Skeletal muscle cell (primary cell): ENCODE measurements at regions not wholly inside any gene's neighbourhood (a gene's known extent, or its start where the extent isn't known, plus 50 kb on each side); places are given as distances from the start of the nearest gene placed in this dataset.
"Not testable (repeated sequence)": the region's sequence is repeated elsewhere in the genome, so short reads cannot be mapped to it uniquely, and the experiment has no call there.

ENCODE experiments used
- DNase-seq: peaks from one replicate; pipeline ENCODE4 v3.0.0-alpha.2; 2010; ENCODE audit warnings: low read depth
- H3K4me3 ChIP-seq: 2 replicates; pipeline ENCODE4 v1.5.1; 2011; ENCODE audit warnings: low read depth, mild to moderate bottlenecking, control low read depth, low read length, moderate library complexity

- H3K4me3 ChIP-seq: no peak overlapping the region
- no peak for DNase-seq
These were observed 642.3 kb upstream of the SEMA3D start for GRCh38 chr7:85829176-85829575.

GRCh38 chr7:85828614-85829013 is 641.8 kb upstream of the SEMA3D start:
- DNase-seq: no peak
- H3K4me3 ChIP-seq: no peak overlapping the region

DNA sequence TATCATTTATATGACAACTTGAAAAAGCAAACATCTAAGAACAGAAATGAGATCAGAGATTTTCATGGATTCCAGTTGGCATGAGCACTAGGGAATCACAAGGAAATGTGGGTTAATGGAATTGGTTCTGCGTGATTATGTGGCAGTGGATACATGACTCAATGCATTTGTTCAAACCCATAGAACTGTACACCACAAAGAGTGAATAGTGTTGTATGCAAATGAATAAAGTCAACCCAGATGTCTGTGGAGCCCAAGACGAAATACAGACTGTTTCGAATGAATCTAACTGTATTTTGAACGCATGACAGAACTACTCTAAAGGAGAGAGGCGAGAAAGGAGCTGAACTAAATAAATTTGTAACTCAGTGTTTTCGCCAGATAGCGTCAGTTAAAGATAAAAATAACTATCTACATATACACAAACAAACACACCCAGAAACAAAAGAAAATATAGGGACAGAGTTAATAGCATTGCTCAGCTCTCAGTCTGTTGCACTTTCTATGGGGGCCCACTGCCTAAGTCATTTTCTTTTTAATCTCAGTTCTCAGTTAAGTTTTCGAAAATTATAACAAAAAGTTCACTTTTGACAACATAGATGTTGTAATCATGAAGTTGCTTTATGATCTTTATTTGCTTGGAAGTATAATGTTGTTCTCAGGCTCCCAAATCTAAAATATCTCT is 636.7 kb upstream of the SEMA3D start:
- no peak overlapping the region for H3K4me3 ChIP-seq
- peak; percentile 4 for DNase-seq

DNA sequence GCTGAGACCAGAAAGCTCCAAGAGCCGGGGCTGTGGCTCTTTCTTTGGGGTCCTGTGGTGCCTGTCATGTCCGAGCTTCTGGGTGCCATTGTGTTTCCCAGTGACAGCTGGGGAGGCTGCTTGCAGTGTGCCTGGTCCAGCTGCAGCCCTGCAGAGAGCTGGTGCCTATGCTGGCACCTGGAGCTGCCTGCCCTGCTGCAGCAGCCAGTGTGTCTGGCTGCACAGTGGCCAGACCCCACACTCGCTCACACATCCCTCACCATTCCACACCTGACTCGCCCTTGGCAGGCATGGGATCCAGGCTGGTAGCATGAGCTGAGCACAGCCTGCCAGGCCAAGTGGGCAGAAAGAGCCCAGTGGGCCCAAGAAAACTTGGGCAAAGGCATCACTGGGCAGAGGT is 635.1 kb upstream of the SEMA3D start:
- no peak for DNase-seq
- H3K4me3 ChIP-seq: no peak overlapping the region

DNA sequence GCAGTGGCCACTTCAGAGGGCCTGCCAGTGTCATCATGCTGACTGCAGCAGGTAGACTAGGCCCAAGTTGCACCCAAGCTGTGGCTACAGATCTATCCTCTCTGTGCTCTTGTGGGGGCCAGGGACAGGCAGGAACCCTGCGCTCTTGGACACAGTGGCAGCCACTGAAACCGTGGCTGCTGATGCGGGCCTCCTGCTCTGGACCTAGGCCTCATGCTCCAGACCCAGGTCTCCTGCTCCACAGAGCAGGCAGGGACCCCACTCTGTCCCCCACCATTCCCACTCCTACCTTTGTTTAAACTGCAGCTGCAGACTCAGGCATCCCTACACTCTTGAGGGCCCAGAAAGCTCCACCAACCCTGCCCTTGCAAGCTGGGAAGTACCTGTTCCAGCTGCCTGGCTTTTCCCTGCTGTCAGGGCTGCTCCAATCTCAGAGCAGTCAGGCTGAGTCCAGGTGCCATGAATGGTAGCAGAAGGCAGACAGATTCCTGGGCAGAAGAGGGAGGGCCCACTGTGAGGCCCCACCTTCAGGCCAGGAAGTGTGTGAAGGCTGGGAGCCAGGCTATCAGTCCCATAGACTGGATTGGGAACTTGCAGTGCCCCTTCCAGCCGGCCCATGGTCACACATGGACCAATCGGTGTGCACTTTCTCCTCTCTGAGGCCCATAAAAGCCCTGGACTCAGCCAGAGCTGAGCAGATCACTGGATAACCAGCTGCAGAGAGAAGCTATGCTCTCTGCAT is 634.0 kb upstream of the SEMA3D start:
- no peak overlapping the region for H3K4me3 ChIP-seq

GRCh38 chr7:85815526-85815925 is 628.7 kb upstream of the SEMA3D start:
- no peak for DNase-seq
- H3K4me3 ChIP-seq: no peak overlapping the region

More for the DNA sequence above, 634.0 kb upstream of the SEMA3D start:
- no peak for DNase-seq

DNA sequence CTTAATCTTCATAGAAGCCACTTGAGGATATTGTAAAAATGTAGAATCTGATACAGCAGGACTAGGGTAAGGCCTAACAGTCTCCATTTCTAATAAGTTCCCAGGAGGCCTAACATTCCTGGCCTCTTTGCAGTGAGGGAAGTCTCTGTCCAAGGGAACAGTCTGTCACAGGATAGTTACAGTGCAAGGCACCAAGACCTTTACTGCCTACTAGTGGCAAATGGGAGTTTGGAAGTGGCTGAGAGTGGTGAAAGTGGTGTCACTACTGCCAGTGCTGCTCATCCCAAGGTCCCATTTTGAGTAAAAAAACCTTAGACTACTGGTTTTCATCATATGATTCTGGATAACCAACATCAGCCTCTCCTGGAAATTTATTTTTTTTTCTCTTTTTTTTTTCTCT is 619.5 kb upstream of the SEMA3D start:
- DNase-seq: no peak
- no peak overlapping the region for H3K4me3 ChIP-seq

GRCh38 chr7:85805656-85806055 is 618.8 kb upstream of the SEMA3D start:
- no peak overlapping the region for H3K4me3 ChIP-seq
- DNase-seq: no peak

GRCh38 chr7:85805249-85805648 is 618.4 kb upstream of the SEMA3D start:
- no peak overlapping the region for H3K4me3 ChIP-seq
- DNase-seq: no peak

- no peak for DNase-seq
These were observed 615.4 kb upstream of the SEMA3D start for GRCh38 chr7:85802211-85802610.

GRCh38 chr7:85796956-85797355 is 610.1 kb upstream of the SEMA3D start:
- DNase-seq: no peak
- H3K4me3 ChIP-seq: no peak overlapping the region

More at GRCh38 chr7:85802211-85802610, 615.4 kb upstream of the SEMA3D start:
- H3K4me3 ChIP-seq: no peak overlapping the region

DNA sequence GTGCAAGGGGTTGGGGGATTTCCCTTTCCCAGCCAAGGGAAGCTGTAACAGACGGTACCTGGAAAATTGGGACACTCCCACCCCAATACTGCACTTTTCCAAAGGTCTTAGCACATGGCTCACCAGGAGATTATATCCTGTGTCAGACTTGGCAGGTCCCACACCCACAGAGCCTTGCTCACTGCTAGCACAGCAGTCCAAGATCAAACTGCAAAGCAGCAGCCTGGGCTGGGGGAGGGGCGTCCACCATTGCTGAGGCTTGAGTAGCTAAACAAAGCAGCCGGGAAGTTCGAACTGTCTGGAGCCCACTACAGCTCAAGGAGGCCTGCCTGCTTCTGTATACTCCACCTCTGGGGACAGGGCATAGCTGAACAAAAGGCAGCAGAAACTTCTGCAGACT is 604.2 kb upstream of the SEMA3D start:
- DNase-seq, H3K4me3 ChIP-seq: not testable (repeated sequence)

- no peak overlapping the region for H3K4me3 ChIP-seq
- DNase-seq: no peak
These were observed 594.8 kb upstream of the SEMA3D start for GRCh38 chr7:85781606-85782005.

DNA sequence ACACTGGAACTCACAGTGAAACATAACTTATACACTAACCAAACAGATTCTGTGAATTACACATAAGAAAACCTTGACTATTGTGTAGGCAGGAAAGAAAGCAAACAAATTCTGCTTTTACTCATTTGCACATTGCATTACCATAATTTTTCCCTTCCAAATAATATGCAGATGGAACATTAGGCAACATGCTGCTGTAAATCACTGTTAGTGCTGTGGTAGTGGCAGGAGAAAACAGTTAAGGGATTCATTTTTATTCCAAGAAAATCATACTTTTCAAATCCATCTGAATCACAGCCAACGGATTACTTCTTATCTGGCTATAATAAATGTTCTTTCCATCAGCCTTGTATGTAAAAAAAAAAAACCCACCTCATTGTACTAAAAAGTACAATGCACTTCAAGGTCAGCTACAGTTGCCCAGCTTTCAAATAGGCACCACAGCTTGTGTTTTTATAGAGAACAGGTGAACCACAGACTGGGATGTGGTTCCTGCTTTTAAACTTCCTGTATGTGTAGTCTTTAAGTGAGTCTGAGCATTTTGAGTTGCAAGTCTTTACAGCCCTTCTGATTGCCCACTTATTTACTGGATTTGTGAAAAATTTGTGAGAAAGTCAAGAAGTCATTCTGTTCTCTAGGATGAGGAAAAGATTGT is 590.0 kb upstream of the SEMA3D start:
- no peak overlapping the region for H3K4me3 ChIP-seq
- no peak for DNase-seq

DNA sequence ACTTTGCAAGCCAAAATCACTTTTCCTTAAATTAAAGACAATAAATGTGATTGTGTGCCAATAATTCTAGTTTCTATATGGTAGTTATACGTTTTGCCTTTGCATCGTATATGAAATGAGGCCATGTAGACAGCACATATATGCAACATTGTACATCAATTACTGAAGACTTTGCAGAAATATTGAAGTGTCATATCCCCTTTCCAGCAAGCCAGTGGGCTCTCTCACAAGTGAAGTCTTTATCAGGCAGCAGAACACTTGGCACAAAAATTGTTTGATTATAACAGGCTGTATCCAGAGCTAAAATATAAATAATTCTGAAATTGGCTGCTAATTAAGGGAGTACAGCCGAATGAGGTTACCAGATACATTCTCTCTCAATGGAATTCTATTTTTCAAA is 588.6 kb upstream of the SEMA3D start:
- DNase-seq: no peak
- H3K4me3 ChIP-seq: no peak overlapping the region

DNA sequence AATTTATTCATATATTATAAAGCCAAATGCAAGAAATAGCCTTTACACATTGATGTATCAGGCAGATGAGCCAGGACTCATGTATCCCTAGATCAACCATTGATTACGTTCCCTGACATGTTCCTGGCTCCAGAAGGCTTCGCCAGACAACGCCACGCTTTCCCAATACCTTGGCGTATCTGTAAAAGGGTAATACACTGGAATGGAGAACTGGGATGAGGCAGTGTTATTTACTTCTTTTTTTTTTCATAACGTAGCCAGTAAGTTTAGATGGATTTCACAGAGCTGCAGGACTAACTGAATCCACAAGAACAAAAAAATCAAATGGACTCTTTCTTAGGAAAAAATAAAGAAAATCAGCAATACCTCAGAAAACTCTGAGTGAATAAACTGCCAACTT is 588.1 kb upstream of the SEMA3D start:
- no peak for DNase-seq
- H3K4me3 ChIP-seq: no peak overlapping the region

DNA sequence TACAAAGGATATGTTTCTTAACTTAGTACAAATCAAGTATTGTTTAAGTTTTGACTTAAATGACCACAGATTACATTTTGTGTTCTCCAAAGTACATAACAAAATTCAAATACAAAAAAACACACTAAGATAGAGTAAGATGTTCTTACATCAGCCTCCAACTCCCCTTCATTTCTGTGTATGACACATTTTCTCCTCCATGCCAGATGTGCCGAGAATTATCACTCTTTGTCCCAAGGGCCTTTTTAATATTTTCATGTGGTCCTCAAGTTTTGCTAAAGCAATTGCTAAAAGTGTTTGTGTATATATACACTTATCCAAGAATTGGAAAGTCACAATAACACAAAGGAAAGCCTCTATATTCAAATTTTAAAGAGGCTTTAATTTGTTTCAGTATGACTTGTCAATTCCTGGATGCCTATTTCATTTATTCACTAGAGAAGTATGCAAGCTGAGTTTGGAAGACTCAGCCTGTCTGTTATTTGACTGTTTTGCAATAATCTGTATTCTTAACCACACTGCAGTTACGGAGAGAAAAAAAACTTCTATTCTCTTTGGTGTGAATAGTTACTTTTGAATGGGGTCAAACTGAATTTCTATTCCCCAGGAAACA is 586.4 kb upstream of the SEMA3D start:
- peak overlapping the region; percentile 15 for H3K4me3 ChIP-seq
- DNase-seq: peak; percentile 66

- no peak for DNase-seq
These were observed 584.7 kb upstream of the SEMA3D start for GRCh38 chr7:85771516-85771915.

GRCh38 chr7:85770332-85770731 is 583.5 kb upstream of the SEMA3D start:
- DNase-seq: peak; percentile 56
- H3K4me3 ChIP-seq: no peak overlapping the region

More at GRCh38 chr7:85771516-85771915, 584.7 kb upstream of the SEMA3D start:
- H3K4me3 ChIP-seq: no peak overlapping the region

DNA sequence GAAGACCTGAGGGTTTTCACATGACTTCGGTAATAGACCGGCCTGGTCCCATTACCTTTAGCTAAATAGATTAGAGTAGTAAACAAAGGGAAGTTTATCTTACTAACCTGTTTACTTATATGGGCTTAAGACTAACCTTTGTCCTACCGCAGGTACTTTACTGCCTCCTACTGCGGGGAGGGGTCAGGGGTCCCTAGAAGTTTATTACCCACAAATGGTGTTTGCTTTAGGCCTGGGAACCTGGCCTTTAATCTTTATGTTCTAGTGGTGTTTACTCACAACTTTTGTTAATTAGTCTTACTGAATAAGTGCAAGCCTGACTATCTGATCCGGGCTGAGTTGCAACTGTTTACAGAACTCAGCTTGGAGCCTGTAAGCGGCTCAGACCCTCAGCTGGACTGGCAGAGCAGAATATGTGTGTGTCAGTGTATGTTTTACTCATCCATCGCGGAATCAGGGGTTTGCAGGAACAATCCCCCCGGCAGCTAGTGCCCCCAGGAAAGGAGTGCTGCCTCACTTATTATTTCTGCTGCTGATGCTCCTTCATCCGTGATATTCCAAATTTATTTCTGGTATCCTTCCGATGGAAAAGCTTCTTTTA is 578.9 kb upstream of the SEMA3D start:
- H3K4me3 ChIP-seq: no peak overlapping the region
- DNase-seq: no peak
